ENCODE measurements at regions not wholly inside any gene's neighbourhood (a gene's known extent, or its start where the extent isn't known, plus 50 kb on each side); places are given as distances from the start of the nearest gene placed in this dataset.

DNA sequence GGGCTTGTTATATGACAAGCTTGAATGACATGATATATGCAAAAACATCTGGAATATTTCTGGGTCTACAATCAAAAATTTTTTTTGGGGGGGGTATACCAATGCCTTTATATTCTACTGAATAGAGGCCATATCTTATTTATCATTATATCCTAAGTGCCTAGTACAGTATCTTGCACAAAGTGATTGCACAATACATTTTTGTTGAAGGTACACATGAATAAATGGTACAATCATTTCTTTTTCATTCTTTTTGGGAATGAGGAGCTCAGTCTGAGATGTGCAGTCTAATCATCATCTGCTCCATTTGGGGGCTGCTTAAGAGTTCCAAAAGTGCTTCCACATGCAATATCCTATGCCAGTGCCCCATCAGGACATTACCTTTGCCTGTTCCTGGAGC lies 214.6 kb downstream of the KIF20B start:
- Histone ChIP-seq H3K36me3 (ENCODE audit: control insufficient read depth, insufficient read depth, low read length) (no peaks in the 10 kb centered on the region), H3K4me3 (ENCODE audit: low read length) (no peak overlapping the region)

DNA sequence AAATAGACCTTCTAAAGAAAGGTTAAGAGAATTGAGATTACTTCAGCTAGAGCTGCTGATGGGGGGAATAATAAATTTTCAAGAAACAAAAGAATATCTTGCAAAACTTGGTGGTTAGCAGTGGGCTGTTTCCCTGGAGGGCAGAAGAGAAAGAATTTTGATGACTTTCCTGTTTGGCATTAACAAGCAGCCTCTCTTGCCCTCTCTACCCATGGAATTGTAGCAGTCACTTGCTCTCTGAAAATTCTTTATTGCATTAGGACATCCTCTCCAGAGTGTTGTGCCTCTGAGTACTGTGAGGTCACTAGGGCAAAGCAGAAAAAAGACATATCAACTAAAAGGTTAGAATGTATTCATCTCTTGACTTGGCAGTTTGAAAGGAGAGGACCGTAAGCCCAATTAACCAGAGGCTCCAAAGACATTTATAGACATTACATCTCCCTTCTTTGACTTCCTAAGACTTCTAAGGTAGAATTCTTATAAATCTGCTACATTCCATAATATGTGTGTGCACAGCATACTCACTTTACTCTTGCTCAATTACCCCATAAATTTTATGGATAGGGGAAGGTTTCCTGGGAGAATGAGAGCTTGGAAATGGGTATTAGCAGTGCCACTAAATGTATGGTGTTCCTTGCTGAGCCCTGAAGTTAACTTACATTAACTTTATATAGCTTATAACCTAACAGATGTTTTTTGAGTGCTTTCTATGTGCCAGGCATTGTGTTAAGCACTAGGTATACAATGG lies 215.3 kb downstream of the KIF20B start:
- no peaks in the 10 kb centered on the region for H3K4me1 ChIP-seq (ENCODE audit: control insufficient read depth, insufficient read depth, low read length)
- H3K27ac ChIP-seq (ENCODE audit: low read length), result no peak overlapping the region
- no peak overlapping the region for H3K4me3 ChIP-seq (ENCODE audit: low read length)
- H3K27me3 ChIP-seq (ENCODE audit: control insufficient read depth, insufficient read depth, low read length), result no peaks in the 10 kb centered on the region
- H3K9me3 ChIP-seq (ENCODE audit: control insufficient read depth, insufficient read depth, low read length), result no peaks in the 10 kb centered on the region
- H3K36me3 ChIP-seq (ENCODE audit: control insufficient read depth, insufficient read depth, low read length), result no peaks in the 10 kb centered on the region
- WGBS (ENCODE audit: insufficient coverage, insufficient read length), result no CpG with 5 or more reads among the region's 1 CpG
- no peak for DNase-seq (ENCODE audit: low read depth, low spot score)

More for the DNA sequence above, 214.6 kb downstream of the KIF20B start:
- no peaks in the 10 kb centered on the region for H3K27me3 ChIP-seq (ENCODE audit: control insufficient read depth, insufficient read depth, low read length)
- DNase-seq (ENCODE audit: low read depth, low spot score), result no peak
- no peaks in the 10 kb centered on the region for H3K4me1 ChIP-seq (ENCODE audit: control insufficient read depth, insufficient read depth, low read length)
- no peak overlapping the region for H3K27ac ChIP-seq (ENCODE audit: low read length)
- H3K9me3 ChIP-seq (ENCODE audit: control insufficient read depth, insufficient read depth, low read length), result no peaks in the 10 kb centered on the region

DNA sequence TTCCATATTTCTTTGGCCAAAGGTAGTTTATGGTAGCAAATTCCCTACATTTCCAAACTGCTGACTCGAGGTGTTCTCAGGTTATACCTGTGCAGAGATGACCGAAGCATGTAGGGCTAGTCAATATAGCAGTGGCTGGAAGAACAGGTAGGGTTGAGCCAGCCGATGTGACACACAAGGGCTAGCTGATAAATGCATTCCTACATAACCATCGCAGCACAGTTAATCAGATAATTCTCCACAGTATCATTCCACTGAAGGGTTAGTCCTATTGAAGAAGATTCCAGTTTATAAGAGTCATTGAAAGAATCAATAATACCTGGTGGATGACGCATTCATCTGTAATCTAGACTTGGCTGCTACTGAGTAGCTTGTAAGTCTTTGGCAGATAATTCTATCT lies 220.0 kb downstream of the KIF20B start:
- Histone ChIP-seq H3K27me3 (ENCODE audit: control insufficient read depth, insufficient read depth, low read length) (no peaks in the 10 kb centered on the region), H3K4me3 (ENCODE audit: low read length) (no peak overlapping the region), H3K9me3 (ENCODE audit: control insufficient read depth, insufficient read depth, low read length) (no peaks in the 10 kb centered on the region), H3K36me3 (ENCODE audit: control insufficient read depth, insufficient read depth, low read length) (no peaks in the 10 kb centered on the region), H3K4me1 (ENCODE audit: control insufficient read depth, insufficient read depth, low read length) (no peaks in the 10 kb centered on the region), H3K27ac (ENCODE audit: low read length) (no peak overlapping the region)
- WGBS (ENCODE audit: insufficient coverage, insufficient read length), result no CpG with 5 or more reads among the region's 5 CpGs
- no peak for DNase-seq (ENCODE audit: low read depth, low spot score)

DNA sequence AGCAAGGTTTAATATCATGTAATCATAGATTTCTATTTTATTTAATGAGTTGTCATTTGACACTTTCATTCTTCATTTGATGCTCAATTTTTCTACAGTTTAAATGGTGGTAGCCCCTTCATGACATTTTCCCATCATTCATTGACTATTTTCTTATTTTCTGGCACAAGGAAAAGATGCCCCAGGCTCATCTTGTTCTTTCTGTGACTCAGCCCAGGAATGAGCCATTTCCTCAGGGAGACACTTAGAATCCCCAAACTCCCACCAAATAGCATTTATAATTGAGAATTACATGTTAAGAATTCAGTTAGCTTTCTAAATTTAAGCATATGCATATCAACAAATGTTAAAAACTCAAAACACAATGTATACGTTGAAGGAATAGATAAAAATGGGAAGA lies 222.3 kb downstream of the KIF20B start:
- Histone ChIP-seq H3K4me1 (ENCODE audit: control insufficient read depth, insufficient read depth, low read length) (no peaks in the 10 kb centered on the region), H3K9me3 (ENCODE audit: control insufficient read depth, insufficient read depth, low read length) (no peaks in the 10 kb centered on the region), H3K4me3 (ENCODE audit: low read length) (no peak overlapping the region), H3K27ac (ENCODE audit: low read length) (no peak overlapping the region), H3K36me3 (ENCODE audit: control insufficient read depth, insufficient read depth, low read length) (no peaks in the 10 kb centered on the region), H3K27me3 (ENCODE audit: control insufficient read depth, insufficient read depth, low read length) (no peaks in the 10 kb centered on the region)
- WGBS (ENCODE audit: insufficient coverage, insufficient read length), result no CpG with 5 or more reads among the region's 1 CpG
- DNase-seq (ENCODE audit: low read depth, low spot score), result no peak

DNA sequence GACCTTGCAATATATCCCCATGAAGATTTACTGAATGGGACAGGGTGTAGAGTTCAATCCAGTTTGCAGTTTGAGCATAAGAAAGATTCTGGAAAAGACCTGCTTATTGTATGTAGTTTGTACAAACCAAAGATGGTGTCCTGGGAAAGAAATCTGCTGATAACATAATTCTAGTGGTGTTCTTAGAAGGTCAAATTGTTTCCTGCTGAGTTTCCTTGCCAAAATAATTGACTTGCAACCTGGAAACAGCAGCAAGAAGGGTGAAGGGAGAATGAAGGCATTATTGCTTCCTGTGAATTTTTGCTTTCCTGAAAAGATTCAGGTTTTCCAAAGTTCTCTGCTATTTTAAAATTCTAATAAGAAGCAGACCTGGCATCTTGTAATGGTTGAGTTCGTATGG lies 222.9 kb downstream of the KIF20B start:
- no peak for DNase-seq (ENCODE audit: low read depth, low spot score)
- Histone ChIP-seq H3K4me3 (ENCODE audit: low read length) (no peak overlapping the region), H3K27ac (ENCODE audit: low read length) (no peak overlapping the region), H3K4me1 (ENCODE audit: control insufficient read depth, insufficient read depth, low read length) (no peaks in the 10 kb centered on the region), H3K9me3 (ENCODE audit: control insufficient read depth, insufficient read depth, low read length) (no peaks in the 10 kb centered on the region), H3K36me3 (ENCODE audit: control insufficient read depth, insufficient read depth, low read length) (no peaks in the 10 kb centered on the region), H3K27me3 (ENCODE audit: control insufficient read depth, insufficient read depth, low read length) (no peaks in the 10 kb centered on the region)
- no CpG with 5 or more reads among the region's 1 CpG for WGBS (ENCODE audit: insufficient coverage, insufficient read length)

DNA sequence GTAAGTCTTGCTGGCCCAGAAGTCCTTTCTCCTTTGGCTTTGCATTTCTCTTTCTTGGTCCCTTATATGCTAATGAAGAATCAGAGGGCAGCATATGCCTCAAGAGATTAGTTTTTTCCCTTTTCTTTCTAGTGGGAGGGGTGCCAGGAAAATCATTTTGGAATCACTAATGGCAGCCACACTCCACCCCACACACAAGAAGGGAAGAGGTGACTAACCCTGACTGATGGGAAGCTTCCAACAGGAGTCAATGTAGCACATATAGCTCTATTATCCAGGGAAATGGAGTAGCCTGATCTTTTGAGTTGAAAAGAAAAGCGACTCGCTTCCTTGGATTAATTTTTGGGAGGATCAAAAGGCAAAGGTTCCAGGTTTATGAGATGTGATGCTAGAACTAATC lies 225.3 kb downstream of the KIF20B start:
- H3K27ac ChIP-seq (ENCODE audit: low read length), result no peak overlapping the region
- DNase-seq (ENCODE audit: low read depth, low spot score), result no peak
- WGBS (ENCODE audit: insufficient coverage, insufficient read length), result no CpG with 5 or more reads among the region's 2 CpGs
- H3K36me3 ChIP-seq (ENCODE audit: control insufficient read depth, insufficient read depth, low read length), result no peaks in the 10 kb centered on the region
- H3K4me1 ChIP-seq (ENCODE audit: control insufficient read depth, insufficient read depth, low read length), result no peaks in the 10 kb centered on the region
- no peaks in the 10 kb centered on the region for H3K9me3 ChIP-seq (ENCODE audit: control insufficient read depth, insufficient read depth, low read length)
- H3K4me3 ChIP-seq (ENCODE audit: low read length), result no peak overlapping the region
- H3K27me3 ChIP-seq (ENCODE audit: control insufficient read depth, insufficient read depth, low read length), result no peaks in the 10 kb centered on the region

DNA sequence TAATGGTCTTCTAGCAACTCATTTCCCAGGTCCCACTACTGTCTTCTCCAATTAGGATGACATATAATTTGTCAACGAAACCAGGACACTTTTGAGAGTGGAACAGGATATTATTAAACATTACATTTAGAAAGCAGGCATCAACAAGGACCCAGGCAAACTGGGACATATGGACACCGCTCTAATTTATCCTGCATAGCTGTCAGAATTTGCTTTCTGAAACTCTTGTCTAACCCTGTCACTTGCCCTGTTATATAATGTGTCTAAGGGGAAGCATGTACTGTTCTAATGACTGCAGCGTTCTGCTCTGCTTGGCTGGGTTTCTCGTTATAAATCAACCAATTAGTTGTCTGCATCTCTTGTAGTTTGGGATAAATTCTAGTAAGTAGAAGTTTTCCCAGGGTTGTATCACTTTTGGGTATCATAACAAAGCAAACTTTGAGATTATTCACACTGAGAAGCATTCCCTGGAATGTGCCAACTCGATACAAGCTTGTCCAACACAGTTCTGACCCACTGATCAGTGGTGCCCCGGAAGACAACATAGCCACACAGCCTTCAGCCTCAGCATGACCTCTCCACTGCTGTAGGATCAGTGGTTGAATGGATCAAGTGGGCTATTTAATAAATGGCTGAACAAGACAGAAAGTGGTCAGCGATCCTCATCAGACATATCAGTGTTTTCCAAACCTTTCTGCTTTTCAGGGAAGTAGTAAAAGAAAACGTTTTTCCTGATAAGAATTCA lies 228.1 kb downstream of the KIF20B start:
- no peak for DNase-seq (ENCODE audit: low read depth, low spot score)
- H3K27ac ChIP-seq (ENCODE audit: low read length), result no peak overlapping the region

DNA sequence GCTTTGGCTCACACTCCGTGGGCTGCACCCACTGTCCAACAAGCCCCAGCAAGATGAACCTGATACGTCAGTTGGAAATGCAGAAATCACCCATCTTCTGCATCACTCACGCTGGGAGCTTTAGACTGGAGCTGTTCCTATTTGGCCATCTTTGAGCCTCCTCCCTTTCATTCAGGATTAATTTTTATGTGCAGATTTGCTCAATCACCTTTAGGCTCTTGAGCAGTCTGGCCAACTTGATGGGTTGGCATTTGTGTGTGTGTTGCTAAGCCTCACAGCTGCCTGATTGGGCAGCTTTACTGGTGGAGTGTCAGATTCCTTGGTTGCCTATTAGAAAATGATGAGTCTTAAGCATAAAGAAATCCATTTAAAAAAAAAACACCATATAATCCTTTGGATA lies 236.1 kb downstream of the KIF20B start:
- Histone ChIP-seq H3K27ac (ENCODE audit: low read length) (no peak overlapping the region), H3K4me3 (ENCODE audit: low read length) (no peak overlapping the region), H3K36me3 (ENCODE audit: control insufficient read depth, insufficient read depth, low read length) (no peaks in the 10 kb centered on the region), H3K27me3 (ENCODE audit: control insufficient read depth, insufficient read depth, low read length) (no peaks in the 10 kb centered on the region), H3K9me3 (ENCODE audit: control insufficient read depth, insufficient read depth, low read length) (peaks cover 3% of the 10 kb centered on the region), H3K4me1 (ENCODE audit: control insufficient read depth, insufficient read depth, low read length) (no peaks in the 10 kb centered on the region)
- DNase-seq (ENCODE audit: low read depth, low spot score), result no peak
- no CpG with 5 or more reads among the region's 3 CpGs for WGBS (ENCODE audit: insufficient coverage, insufficient read length)

More for the DNA sequence above, 228.1 kb downstream of the KIF20B start:
- Histone ChIP-seq H3K9me3 (ENCODE audit: control insufficient read depth, insufficient read depth, low read length) (no peaks in the 10 kb centered on the region), H3K4me3 (ENCODE audit: low read length) (no peak overlapping the region), H3K36me3 (ENCODE audit: control insufficient read depth, insufficient read depth, low read length) (no peaks in the 10 kb centered on the region), H3K4me1 (ENCODE audit: control insufficient read depth, insufficient read depth, low read length) (no peaks in the 10 kb centered on the region), H3K27me3 (ENCODE audit: control insufficient read depth, insufficient read depth, low read length) (no peaks in the 10 kb centered on the region)
- WGBS (ENCODE audit: insufficient coverage, insufficient read length), result no CpG with 5 or more reads among the region's 8 CpGs

DNA sequence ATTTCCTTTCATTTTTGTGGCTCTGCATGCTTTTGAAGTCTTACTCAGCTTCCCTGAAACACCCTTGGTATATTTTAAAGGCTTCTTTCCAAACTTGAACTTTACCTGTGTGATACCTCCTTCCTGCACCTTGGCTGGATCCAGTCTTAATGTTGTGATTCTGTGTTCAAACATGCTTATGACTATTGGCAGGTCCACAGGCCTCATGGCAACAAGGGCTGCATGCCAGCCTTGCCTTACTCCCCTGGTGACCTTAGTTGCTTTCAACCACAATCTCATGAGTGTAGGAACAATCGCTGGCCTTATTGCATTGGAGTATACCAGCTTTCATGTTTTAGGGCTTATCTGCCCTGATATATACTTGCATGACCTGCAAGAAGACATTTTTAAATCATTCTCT lies 238.7 kb downstream of the KIF20B start:
- Histone ChIP-seq H3K36me3 (ENCODE audit: control insufficient read depth, insufficient read depth, low read length) (no peaks in the 10 kb centered on the region), H3K27me3 (ENCODE audit: control insufficient read depth, insufficient read depth, low read length) (no peaks in the 10 kb centered on the region), H3K4me1 (ENCODE audit: control insufficient read depth, insufficient read depth, low read length) (no peaks in the 10 kb centered on the region), H3K9me3 (ENCODE audit: control insufficient read depth, insufficient read depth, low read length) (peaks cover 3% of the 10 kb centered on the region), H3K27ac (ENCODE audit: low read length) (no peak overlapping the region), H3K4me3 (ENCODE audit: low read length) (no peak overlapping the region)
- WGBS (ENCODE audit: insufficient coverage, insufficient read length), result no CpG with 5 or more reads among the region's 1 CpG
- DNase-seq (ENCODE audit: low read depth, low spot score), result no peak

DNA sequence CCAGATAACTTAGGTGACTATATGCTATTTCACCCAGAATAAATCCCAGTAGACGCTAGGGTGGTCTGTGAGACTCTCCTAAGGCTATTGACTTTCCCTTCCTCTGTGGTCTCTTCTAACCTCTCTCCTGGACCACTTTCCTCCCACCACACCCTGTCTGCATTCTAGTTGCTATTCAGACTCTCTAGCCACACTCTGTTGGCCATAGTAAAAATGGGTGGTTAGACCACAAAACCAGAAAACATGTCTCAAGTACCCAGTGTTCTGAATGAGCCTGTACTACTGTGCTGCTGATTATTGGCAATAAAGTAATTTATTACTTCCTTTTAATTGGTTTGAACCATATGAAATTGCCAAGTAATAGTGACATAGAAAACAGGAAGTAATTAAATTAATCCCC lies 240.8 kb downstream of the KIF20B start:
- Histone ChIP-seq H3K27me3 (ENCODE audit: control insufficient read depth, insufficient read depth, low read length) (no peaks in the 10 kb centered on the region), H3K4me3 (ENCODE audit: low read length) (no peak overlapping the region), H3K36me3 (ENCODE audit: control insufficient read depth, insufficient read depth, low read length) (no peaks in the 10 kb centered on the region), H3K9me3 (ENCODE audit: control insufficient read depth, insufficient read depth, low read length) (peaks cover 2% of the 10 kb centered on the region), H3K27ac (ENCODE audit: low read length) (no peak overlapping the region), H3K4me1 (ENCODE audit: control insufficient read depth, insufficient read depth, low read length) (no peaks in the 10 kb centered on the region)
- WGBS (ENCODE audit: insufficient coverage, insufficient read length), result no CpG with 5 or more reads among the region's 1 CpG
- no peak for DNase-seq (ENCODE audit: low read depth, low spot score)

DNA sequence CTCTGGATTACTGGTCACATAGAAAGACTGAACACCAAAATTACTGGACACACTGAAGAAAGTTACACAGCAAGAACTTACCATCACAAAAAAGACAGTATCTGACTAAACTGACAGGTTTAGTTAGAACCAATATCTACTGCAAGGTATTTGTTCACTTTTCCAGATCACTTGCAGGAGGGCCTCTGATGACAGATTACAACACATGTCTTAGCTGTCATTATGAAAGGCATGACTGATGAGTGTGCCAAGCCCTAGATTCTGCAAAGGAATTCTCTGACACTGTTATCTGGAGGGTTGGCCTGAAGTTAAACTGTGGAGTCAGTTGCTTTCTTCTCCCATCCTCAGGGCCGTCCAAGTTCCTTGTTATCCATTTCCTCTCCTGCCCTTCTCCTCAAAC lies 242.7 kb downstream of the KIF20B start:
- WGBS (ENCODE audit: insufficient coverage, insufficient read length), result no CpG with 5 or more reads among the region's 1 CpG
- DNase-seq (ENCODE audit: low read depth, low spot score), result no peak
- no peaks in the 10 kb centered on the region for H3K4me1 ChIP-seq (ENCODE audit: control insufficient read depth, insufficient read depth, low read length)
- H3K9me3 ChIP-seq (ENCODE audit: control insufficient read depth, insufficient read depth, low read length), result no peaks in the 10 kb centered on the region
- H3K27ac ChIP-seq (ENCODE audit: low read length), result no peak overlapping the region
- H3K27me3 ChIP-seq (ENCODE audit: control insufficient read depth, insufficient read depth, low read length), result no peaks in the 10 kb centered on the region
- H3K36me3 ChIP-seq (ENCODE audit: control insufficient read depth, insufficient read depth, low read length), result no peaks in the 10 kb centered on the region
- no peak overlapping the region for H3K4me3 ChIP-seq (ENCODE audit: low read length)
